NCI-H1436 (cell line): ENCODE measurements at regions not wholly inside any gene's neighbourhood (a gene's known extent, or its start where the extent isn't known, plus 50 kb on each side); places are given as distances from the start of the nearest gene placed in this dataset.
"Not testable (repeated sequence)": the region's sequence is repeated elsewhere in the genome, so short reads cannot be mapped to it uniquely, and the experiment has no call there.

Experiments
- DNase-seq: peaks from one replicate; lab custom pipeline; 2025; lab: John Stamatoyannopoulos, UW

DNA sequence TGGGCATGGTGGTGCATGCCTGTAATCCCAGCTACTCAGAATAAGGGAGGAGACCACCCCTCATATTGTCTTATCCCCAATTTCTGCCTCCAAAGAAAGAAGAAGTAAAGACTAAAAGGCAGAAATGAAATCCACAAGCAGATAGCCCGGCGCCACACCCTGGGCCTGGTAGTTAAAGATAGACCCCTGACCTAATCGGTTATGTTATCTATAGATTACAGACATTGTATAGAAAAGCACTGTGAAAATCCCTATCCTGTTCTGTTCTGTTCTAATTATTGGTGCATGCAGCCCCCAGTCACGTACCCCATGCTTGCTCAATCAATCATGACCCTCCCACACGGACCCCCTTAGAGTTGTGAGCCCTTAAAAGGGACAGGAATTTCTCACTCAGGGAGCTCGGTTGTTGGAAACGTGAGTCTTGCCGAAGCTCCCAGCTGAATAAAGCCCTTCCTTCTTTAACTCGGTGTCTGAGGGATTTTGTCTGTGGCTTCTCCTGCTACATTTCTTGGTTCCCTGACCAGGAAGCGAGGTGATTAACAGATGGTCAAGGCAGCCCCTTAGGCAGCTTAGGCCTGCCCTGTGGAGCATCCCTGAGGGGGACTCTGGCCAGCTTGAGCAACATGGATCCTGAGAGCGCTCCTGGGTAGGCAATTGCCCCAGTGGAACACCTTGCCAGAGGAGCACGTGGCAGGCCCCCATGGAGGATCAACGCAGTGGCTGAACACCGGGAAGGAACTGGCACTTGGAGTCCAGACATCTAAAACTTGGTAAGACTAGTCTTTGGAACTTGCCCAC is 188.7 kb upstream of the NDUFV2 start:
- not testable (repeated sequence) for DNase-seq

DNA sequence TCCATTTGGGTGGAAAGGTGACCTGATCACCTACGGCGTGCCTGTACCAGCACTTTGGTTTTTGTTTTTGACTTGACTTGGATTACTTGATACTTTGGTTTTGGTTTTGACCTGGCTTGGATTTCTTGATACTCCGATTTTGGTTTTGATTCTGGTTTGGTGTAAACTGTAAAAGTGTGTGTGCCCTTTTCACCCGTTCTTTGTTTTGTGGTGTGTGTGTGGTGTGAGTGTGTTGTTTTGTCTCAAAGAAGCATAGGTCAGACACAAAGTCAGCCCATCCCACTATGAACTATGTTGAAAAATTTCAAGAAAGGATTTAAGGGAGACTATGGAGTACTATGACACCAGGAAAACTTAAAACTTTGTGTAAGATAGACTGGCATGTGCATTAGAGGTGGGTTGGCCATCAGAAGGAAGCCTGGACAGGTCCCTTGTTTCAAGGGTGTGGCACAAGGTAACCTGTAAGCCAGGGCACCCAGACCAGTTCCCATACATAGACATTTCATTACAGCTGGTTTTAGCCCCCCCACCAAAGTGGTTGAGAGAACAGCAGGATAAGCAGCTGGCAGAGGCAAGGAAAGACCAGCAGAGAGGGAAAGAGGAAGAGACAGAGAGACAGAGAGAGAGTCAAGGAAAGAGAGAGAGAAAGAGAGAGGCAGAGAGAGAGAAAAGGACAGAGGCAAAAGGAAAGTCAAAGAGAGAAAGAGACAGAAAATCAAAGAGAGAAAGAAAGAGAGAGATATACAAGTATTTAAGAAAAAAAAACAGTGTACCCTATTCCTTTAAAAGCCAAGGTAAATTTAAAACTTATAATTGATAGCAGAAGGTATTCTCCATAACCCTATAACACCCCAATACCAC is 187.9 kb upstream of the NDUFV2 start:
- DNase-seq, result not testable (repeated sequence)

DNA sequence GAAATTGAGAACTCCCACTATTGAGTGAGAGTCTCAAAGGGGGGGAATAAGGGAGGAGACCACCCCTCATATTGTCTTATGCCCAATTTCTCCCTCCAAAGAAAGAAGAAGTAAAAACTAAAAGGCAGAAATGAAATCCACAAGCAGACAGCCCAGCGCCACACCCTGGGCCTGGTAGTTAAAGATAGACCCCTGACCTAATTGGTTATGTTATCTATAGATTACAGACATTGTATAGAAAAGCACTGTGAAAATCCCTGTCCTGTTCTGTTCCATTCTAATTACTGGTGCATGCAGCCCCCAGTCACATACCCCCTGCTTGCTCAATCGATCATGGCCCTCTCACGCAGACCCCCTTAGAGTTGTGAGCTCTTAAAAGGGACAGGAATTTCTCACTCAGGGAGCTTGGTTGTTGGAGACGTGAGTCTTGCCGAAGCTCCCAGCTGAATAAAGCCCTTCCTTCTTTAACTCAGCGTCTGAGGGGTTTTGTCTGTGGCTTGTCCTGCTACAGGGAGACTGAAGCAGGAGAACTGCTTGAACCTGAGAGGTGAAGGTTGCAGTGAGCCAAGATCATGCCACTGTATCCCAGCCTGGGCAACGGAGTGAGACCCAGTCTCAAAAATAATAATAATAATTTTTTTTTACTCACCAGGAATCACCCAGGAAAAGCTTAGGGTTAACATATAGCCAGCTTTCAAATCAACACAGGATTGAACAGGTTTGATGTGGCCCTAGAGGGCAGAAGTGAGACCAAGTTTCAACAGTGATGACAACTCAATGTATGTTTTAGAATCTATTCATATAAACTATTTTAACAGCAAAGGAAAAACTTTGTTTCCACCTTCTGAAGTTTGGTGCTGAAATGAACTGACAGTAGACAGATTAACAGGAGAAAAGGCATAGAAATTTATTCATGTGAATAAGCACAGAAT is 181.4 kb upstream of the NDUFV2 start:
- DNase-seq, result not testable (repeated sequence)

DNA sequence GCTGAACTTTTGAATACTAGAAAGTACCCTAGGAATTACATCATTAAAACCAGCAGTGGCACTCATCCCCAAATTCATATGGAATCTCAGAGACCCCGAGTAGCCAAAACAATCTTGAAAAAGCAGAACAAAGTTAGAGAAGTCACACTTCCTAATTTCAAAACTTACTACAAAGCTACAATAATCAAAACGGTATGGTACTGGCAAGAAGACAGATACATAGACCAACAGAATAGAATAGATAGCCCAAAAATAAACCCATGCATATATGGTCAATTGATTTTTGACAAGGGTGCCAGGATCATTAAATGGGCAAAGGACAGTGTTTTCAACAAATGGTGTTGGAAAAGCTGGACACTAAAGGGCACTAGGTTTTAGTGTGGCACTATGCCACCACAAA is 176.0 kb upstream of the NDUFV2 start:
- no peak for DNase-seq

DNA sequence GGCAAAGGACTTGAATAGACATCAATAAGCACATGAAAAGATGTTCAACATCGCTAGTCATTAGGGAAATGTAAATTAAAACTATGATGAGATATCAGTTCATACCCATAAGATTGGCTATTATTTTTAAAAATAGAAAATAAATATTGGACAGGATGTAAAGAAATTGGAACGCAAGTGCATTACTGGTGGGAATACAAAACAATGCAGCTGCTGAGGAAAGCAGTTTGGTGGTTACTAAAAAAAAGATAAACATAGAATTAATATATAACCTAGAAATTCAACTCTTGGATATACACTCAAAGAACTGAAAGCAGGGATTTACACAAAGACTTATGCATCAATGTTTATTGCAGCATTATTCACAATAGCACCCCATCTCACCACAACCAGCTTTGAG is 174.5 kb upstream of the NDUFV2 start:
- no peak for DNase-seq

DNA sequence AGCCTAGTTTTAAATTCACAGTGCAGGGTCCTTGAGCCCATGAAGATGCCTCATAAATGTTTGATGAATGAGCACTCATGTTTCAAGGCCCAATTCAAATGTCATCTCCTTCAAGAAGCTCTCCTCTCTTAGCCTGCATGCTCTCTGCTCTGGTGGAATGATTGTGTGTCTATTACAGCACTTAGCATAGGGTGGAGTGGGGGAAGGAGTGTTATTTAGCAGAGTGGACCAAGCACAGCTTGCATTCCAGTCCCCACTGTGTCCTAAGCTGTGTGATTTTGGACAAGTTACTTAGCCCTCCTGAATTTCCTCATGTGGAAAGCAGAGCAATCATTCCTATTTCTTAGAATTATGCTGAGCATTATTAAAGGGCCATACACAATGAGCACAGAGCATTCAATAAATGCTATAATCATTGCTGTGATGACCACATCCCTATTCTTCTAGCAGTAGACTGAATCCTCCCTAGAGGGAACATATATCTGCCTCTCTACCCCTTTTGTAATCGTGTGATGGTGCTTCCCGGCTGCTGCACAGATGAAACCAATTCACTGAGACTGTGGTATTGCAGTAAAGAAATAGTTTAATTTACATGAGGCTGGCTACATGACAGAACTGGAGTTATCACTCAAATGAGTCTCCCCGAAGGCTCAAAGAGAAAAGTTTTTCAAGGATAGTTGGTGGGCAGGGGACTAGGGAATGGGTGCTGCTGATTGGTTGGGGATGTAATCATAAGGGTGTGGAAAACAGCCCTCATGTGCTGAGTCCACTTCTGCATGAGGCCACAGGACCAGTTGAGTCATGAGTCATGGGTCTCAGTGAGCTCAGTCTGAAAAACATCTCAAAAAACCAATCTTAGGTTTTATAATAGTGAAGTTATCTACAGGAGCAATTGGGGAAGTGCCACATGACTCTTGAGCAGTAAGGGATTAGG is 173.4 kb upstream of the NDUFV2 start:
- no peak for DNase-seq

DNA sequence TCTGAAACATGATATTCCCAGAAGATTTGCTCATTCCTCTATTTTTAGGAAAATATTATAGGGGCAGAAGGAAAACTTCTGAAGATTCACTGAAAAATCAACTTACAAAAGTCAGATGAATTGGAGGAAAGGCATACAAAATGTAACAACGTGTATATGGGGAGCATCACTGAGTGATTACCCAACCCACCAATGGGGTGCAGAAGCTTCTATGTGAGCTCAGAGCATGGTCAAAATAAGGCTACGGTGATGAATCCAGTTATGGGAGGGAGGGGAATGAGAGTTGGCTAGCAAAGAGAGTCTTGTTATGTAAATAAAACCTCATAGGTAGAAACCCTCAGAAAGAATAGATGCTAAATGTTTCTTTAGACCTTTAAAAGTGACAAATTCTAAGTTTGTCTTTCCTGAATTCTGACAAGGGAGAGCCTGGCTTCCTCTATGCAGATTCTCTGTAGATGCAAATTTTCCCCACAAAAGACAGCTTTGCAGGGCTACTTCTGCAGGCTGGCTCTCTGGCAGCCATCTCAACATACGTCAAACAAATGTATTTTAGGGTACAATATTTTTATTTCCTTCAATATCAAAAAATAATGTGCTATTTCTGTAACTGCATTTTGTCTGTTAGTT is 171.4 kb upstream of the NDUFV2 start:
- no peak for DNase-seq

DNA sequence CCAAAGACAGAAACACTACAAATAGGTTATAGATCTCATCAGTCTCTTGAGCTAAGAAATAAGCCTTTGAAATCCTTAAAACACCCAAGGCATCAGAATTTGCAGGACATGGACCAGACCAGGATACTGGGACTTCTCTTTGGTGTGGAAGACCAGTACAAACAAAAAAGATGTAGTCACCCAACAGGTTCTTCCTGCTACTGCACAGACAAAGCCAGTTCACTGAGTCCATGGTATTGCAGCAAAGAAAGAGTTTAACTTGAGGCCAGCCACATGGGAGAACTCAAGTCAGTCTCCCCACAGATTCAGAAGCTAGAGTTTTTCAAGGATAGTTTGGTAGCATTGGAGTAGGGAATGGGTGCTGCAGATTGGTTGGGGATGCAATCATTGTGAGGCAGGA is 169.6 kb upstream of the NDUFV2 start:
- no peak for DNase-seq

DNA sequence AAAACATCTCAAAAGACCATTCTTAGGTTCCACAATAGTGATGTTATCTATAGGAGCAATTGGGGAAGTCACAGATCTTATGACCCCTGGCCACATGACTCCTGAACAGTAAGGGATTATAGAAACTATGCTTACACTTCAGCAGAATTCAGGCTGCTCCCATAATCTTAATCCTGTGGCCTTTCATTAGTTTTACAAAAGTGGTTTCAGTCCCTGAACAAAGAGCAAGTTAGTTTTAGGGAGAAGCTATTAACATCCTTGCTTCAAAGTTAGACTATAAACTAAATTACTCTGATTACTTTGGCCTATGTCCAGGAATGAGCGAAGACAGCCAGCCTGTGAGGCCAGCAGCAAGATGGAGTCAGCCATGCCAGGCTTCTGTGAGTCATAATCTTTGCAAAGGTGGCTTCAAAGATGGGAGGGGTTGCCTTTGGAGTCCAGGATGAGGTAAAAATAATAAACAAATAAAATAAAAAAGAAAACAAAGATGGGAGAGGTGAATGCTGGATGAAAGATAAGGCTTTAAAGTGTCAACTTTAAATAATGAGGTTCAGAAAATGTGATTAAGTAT is 168.7 kb upstream of the NDUFV2 start:
- no peak for DNase-seq

DNA sequence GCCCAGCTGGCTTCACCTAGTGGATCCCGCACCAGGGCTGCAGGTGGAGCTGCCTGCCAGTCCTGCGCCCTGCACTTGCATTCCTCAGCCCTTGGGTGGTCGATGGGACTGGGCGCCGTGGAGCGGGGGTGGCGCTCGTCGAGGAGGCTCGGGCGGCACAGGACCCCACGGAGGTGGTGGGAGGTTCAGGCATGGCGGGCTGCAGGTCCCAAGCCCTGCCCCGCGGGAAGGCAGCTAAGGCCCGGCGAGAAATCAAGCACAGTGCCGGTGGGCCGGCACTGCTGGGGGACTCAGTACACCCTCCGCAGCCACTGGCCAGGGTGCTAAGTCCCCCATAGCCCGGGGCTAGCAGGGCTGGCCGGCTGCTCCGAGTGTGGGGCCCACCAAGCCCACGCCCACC is 167.2 kb upstream of the NDUFV2 start:
- not testable (repeated sequence) for DNase-seq

DNA sequence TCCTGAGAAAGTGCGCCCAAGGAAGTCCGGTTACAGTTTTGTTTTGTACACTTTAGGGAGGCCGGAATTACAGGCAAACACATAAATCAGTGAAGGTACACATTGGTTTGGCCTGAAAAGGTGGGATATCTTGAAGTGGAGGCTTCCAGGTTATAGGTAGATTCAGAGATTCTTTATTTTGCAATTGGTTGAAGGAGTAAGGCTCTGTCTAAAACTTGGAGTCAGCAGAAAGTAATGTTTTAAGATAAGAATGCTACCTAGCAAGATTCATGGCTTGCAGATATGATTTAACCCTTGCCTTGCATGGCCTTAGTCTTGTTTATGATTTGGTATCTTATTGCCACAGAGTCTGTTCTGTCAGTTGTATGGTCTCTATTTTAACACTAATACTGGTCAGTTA is 165.9 kb upstream of the NDUFV2 start:
- DNase-seq, result no peak

DNA sequence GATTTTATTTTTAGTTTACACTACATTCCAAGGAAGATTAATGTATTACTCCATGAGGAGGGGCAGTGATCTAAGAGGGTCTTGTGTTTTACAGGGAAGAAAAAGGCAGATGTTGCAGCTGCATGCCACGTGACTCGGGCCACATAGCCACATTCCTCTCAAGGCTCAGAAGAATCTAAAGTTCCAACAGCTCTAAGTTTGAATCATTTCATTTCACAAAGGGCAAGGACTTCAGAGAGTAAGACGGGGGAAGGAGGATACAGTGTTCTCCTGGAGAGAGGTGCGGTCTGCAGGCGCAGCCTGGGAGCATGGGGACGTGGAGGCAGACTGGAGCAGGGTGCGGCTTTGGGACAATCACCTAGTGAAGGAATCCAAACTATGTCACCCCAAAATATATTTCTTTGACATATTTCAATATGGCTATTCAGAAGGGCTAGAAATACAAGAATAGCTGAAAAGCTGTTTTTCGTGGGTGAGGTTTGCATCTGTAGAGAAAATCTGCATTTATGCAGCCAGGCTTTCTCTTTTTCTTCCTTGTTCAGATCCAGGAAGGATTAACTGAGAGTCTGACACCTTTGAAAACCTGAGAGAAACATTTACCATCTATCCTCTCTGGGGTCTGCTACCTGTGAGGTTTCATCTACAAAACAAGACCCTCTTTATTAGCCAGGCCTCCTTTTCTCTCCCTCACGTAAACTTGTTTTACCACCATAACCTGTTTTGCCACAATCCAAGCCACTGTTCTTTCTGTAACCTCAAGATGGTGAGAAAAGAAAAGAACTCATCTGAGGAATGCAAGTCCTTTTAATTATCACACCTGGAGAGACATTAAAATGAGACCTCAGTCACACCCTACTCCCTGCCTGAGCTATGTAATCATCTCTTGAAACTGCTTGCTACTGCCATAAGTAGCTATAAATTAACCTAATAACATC is 165.1 kb upstream of the NDUFV2 start:
- DNase-seq, result no peak

DNA sequence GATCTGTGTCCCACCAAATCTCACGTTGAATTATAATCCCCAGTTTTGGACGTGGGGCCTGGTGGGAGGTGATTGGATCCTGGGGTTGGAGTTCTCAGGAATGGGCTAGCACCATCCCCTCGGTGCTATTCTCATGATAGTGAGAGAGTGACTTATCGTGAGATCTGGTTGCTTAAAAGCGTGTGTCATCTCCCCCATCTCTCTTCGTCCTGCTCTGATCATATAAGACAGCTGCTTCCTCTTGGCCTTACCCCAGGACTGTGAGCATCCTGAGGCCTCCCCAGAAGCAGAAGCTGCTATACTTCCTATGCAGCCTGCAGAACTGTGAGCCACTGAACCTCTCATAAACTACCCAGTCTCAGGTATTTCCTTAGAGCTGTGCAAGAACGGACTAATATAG is 163.7 kb upstream of the NDUFV2 start:
- DNase-seq, result no peak

DNA sequence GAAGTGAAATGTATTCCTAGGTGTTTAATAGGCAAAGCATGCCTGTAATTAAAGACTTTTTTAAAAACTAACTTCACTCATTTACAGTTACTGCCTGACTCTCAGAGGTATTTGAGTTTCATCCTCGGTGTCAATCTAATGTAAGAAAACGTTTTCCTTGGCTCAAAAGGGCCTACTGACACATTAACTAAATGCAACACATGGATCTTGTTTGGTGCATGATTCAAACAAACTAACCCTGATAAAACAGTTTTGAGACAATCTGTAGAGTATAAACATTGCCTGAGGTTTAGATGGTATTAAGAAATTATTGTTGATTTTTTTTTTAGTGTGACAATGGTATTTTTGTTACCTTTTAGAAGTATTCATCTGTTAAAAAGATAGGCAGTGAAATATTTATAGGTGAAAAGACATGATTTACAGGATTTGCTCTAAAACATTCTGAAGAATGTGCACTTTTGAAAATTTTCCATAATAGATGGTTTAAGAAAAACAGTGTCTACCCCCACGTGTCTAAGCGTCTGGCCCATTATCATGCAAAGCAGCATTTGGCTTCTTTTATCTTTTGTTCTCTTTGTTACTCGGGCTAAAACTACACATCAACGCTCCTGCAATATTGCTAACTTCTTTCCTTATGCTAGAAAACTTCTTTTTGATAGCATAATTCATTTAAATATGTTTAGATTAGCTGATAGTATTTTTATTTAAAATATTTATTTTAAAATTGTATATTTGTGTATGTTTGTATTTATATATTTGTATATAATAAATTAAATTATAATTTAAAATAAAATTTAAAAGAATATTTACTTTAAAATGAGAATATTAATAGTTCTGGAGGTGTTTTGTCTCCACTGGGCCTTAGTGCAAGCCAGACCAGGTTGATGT is 160.2 kb upstream of the NDUFV2 start:
- no peak for DNase-seq

DNA sequence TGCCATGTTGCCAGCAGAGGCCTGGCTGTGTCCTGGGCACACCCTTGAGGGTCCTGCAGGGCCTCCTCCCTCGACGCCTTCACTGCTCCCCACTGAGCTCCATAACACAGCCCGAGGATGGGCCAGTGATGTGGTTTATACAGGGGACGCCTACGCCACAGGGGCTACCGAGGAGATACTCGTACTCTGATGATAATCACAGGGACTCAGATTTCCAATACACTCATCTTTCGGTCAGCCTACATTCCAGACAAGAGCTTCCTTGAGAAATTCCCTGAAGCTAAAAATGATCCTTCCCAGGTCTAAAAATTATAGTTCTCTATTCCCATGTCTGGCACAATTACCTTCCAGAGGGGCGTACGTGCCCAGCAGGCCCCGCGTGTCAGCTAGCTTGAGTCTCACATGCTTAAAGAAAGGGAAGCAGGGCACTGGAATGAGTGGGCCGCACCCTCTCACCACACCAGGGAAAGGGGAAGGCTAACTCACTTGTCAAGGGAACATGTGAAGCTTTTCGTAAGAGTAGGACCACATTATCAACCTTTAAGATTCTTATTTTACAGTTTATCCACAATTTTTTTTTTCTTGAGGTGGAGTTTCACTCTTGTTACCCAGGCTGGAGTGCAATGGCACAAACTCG is 159.5 kb upstream of the NDUFV2 start:
- no peak for DNase-seq

DNA sequence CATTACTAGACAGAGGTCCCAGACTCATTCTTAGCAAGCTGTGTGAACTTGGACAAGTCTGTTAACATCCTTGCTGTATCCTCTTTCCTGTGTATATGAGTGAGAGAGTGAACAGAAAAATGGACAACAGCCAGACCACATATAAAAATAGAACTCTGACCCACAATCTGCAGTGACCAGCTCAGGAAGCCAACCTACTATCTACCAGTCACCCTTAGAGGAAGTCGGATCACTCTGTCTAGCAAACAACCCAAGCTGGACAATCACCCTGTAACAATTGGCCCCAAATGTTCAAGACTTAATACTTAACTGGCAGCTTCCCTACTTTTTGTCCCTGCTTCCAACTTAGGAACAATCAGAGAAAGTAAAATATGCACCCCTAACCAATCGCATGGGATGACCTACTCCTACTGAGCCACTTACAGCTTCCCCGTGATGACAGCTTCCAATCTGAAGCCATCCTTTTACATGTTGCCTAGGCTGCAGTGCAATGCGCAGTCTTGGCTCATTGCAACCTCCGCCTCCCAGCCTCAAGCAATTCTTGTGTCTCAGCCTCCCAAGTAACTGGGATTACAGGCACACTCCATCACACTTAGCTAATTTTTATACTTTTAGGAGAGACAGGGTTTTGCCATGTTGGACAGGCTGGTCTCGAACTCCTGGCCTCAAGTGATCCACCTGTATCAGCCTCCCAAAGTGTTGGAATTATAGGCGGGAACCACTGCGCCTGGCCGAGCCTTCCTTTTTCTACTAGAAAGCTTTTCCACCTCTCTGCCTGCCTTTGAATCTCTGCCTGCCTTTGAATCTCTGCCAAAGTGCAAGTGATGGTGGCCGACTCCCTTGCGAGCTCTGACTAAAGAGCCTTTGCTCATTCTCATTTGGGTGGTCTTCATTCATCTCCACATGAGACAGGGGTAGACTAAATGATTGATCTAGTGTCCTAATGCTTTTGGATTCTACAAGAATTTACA is 158.3 kb upstream of the NDUFV2 start:
- no peak for DNase-seq
